ENCODE measurements at regions not wholly inside any gene's neighbourhood (a gene's known extent, or its start where the extent isn't known, plus 50 kb on each side); places are given as distances from the start of the nearest gene placed in this dataset.

DNA sequence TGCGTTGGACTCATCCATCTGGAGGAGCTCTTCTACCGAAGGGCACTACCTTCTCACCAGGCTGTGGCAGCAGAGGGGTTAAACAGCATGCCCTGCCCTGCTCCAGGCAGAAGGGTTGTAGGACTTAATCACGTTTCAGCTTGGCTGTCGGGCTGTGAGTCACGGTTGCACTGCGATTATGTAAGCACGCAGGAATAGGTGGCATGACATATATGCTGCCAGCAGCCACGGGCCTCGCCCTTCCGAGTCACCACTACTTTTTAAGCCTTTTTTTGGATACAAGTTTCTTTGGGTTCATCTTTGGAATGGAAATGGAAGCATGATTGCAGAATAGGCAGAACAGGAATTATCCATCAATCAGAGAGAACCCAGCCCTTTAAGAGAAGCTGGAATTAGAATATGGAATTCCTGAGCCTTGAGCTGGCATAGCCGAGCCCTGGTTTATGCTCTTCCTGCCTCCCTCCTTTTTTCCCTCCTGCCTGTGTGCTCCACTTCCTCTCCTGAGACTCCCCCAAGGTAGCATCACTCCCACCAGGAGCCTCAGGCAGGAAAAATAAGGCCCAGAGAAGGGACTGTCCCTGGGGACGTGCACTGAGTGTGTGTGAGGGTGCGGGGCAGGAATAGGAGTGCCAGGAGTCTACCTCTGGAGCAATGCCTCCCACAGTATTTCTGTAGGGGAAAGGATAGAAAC, 86.8 kb downstream of the SEMA4F start (continued):
- TF ChIP-seq, protein P1, sequence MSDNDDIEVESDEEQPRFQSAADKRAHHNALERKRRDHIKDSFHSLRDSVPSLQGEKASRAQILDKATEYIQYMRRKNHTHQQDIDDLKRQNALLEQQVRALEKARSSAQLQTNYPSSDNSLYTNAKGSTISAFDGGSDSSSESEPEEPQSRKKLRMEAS (IDR thresholded peaks at IDR 0.05): peak; percentile 95
- TF ChIP-seq GATA3 (IDR thresholded peaks at IDR 0.05; ENCODE audit: borderline replicate concordance) (peak; percentile 58; the same call in 1 of the 2 replicates), HOXB5 (CRISPR knock-in tag; IDR thresholded peaks at IDR 0.05) (peak; percentile 76; the same call in 1 of the 2 replicates), CEBPB (IDR thresholded peaks at IDR 0.05) (peak; percentile 82 to 96), ZSCAN20 (CRISPR knock-in tag; IDR thresholded peaks at IDR 0.05) (no peak)

DNA sequence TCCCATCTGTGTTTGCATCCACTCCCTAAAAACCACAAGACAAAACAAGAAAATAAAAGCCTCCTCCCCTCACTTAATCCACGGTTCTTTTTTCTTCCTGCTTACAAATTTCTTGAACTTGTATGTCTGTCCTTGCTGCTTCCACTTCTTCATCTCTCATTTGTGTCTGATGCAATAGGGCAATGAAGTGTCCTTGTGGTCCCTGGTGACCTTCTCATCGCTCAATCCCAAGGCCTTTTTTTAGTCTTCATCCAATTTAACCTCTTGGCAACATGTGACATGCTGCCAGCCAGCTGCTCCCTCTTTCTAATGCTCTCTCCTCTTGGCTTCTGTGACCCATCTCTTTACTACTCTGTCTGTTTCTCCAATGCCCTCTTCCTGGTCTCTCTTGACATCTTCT, 87.6 kb downstream of the SEMA4F start:
- ChIA-PET CTCF (interaction anchor here (2.1 to 6.9 kb wide), 5 partner anchors 10 to 178 kb away, joined by 6 to 36 read pairs (median 14); no protein-coding TSS in a partner anchor), POLR2A (no interaction called here)
- peak overlapping the region; percentile 34 to 75 for H3K27ac ChIP-seq
- TF ChIP-seq HOXB5 (CRISPR knock-in tag; IDR thresholded peaks at IDR 0.05) (no peak), CEBPB (IDR thresholded peaks at IDR 0.05) (0 out of 4 replicates have a peak, but pooled peaks of 1 of the 2 experiments have one; percentile 23)
- peaks cover 9% of the 10 kb centered on the region for H3K9me3 ChIP-seq
- ATAC-seq: no peak
- 91% methylated on average over 2 of the region's 2 CpGs for WGBS (ENCODE audit: missing lambda C conversion rate)
- FAIRE-seq: no peak
- H3K4me2 ChIP-seq: peak overlapping the region; percentile 56
- H3K4me1 ChIP-seq: peaks cover 28% of the 10 kb centered on the region
- H3K4me3 ChIP-seq: no peak overlapping the region
- no peak for DNase-seq (ENCODE audit: low read depth in 1 of 2, low spot score in 1 of 2)

DNA sequence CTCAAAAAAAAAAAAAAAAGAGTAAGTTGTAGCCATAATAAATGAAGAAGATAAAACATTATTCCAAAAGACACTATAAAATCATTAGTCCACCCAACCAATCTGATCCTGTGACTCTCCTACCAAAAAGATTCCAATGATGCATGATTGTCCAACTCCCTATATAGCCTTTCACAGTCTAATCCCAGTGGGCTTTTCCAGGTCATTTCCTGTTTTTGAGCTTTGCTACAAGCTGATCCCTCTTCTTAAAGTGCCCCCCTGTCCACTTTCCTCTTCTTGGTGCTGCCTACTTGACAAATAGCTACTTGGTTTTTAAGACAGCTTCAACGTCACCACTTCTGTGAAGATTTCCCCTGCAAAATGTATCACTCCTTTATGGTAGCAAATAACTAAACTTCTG, 88.4 kb downstream of the SEMA4F start:
- no peak overlapping the region for H3K4me3 ChIP-seq
- no peak for ATAC-seq
- H3K27ac ChIP-seq: no peak overlapping the region
- peaks cover under 1% of the 10 kb centered on the region; the same call in 1 of the 3 replicates for H3K9me3 ChIP-seq
- CTCF ChIA-PET: interaction anchor here (1.1 to 6.9 kb wide), 5 partner anchors 10 to 133 kb away, joined by 4 to 36 read pairs (median 6); no protein-coding TSS in a partner anchor
- FAIRE-seq: no peak
- 93% methylated on average over 1 of the region's 1 CpG for whole genome bisulfite sequencing (ENCODE audit: missing lambda C conversion rate)
- DNase-seq (ENCODE audit: low read depth in 1 of 2, low spot score in 1 of 2): no peak
- TF ChIP-seq FOXS1 (CRISPR knock-in tag; IDR thresholded peaks at IDR 0.05): no peak
- TF ChIP-seq HOXB5 (CRISPR knock-in tag; IDR thresholded peaks at IDR 0.05): no peak
- no peak for TF ChIP-seq FOSL2 (IDR thresholded peaks at IDR 0.05)
- no peak for TF ChIP-seq FOSL2 (CRISPR knock-in tag; IDR thresholded peaks at IDR 0.05)
- TF ChIP-seq TP53 (CRISPR knock-in tag; IDR thresholded peaks at IDR 0.05): no peak
- peaks cover 28% of the 10 kb centered on the region for H3K4me1 ChIP-seq
- H3K4me2 ChIP-seq: no peak overlapping the region
- POLR2A ChIA-PET: no interaction called here

DNA sequence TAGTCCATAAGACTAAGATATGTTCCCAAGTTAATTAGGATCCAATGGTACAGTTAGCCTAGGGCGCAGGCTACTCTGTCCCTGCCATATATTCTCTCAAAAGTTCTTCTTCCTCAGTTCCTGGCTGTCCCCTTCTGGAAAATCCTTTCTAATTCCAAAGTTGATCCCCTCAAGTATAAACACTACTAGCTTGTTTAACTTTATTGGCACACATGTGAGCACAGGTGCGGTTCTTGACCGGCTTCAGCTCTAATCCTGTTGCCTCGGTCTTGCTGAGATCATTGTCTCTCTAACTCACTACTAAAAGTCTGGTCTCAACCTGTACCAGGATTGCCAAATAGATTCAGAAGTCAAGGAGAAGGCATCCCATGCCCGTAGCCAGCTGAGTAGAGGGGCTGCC, 89.0 kb downstream of the SEMA4F start:
- H3K27ac ChIP-seq: no peak overlapping the region
- DNase-seq (ENCODE audit: low read depth in 1 of 2, low spot score in 1 of 2) (no peak), FAIRE-seq (no peak), ATAC-seq (no peak)
- peaks cover 28% of the 10 kb centered on the region for H3K4me1 ChIP-seq
- no peaks in the 10 kb centered on the region for H3K9me3 ChIP-seq
- H3K4me2 ChIP-seq: no peak overlapping the region
- ChIA-PET CTCF (interaction anchor here (0.8 to 6.9 kb wide), 10 partner anchors 9 to 133 kb away, joined by 3 to 36 read pairs (median 4); no protein-coding TSS in a partner anchor), POLR2A (no interaction called here)
- WGBS (ENCODE audit: missing lambda C conversion rate): 76% methylated on average over 5 of the region's 5 CpGs
- TF ChIP-seq MAFK (IDR thresholded peaks at IDR 0.05; ENCODE audit: partially characterized antibody) (no peak), SMC3 (IDR thresholded peaks at IDR 0.05) (no peak), TP53 (CRISPR knock-in tag; IDR thresholded peaks at IDR 0.05) (no peak), SREBF2 (IDR thresholded peaks at IDR 0.05) (no peak), HOXB5 (CRISPR knock-in tag; IDR thresholded peaks at IDR 0.05) (no peak), ESRRA (IDR thresholded peaks at IDR 0.05; ENCODE audit: borderline replicate concordance, low read length) (no peak), CEBPB (IDR thresholded peaks at IDR 0.05) (no peak), ZNF302 (CRISPR knock-in tag; IDR thresholded peaks at IDR 0.05) (no peak), NPAS2 (CRISPR knock-in tag; IDR thresholded peaks at IDR 0.05; ENCODE audit: borderline replicate concordance) (no peak), MAZ (IDR thresholded peaks at IDR 0.05; ENCODE audit: borderline replicate concordance, low read depth, low read length) (no peak), FOXS1 (CRISPR knock-in tag; IDR thresholded peaks at IDR 0.05) (no peak), KDM1A (IDR thresholded peaks at IDR 0.05; ENCODE audit: low read depth) (no peak), CHD2 (IDR thresholded peaks at IDR 0.05; ENCODE audit: low read length, partially characterized antibody) (no peak), CBX8 (IDR thresholded peaks at IDR 0.05) (no peak)
- H3K4me3 ChIP-seq: no peak overlapping the region

DNA sequence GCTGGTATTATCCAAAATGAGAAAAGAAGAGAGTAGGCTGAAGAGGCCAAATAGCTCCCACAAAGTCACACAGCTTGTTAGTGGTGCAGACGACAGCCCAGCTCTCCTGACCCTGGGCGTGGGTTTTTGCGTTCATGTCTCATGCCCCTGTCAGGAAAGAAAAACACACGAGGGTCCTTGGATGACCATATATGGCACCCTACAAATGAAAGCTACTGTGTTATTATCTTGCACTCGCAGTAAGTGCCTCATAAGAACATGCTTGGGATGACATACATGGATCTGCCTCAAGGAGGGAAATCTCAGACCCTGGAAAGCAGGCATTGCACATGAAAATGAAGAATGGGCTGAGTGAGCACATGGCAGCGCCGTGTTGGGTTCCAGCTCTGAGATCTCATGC, 89.7 kb downstream of the SEMA4F start:
- no peak for TF ChIP-seq KDM1A (IDR thresholded peaks at IDR 0.05; ENCODE audit: low read depth)
- no peak for TF ChIP-seq SMC3 (IDR thresholded peaks at IDR 0.05)
- TF ChIP-seq FOSL2 (IDR thresholded peaks at IDR 0.05): no peak
- TF ChIP-seq FOSL2 (CRISPR knock-in tag; IDR thresholded peaks at IDR 0.05): no peak
- TF ChIP-seq, protein P2, sequence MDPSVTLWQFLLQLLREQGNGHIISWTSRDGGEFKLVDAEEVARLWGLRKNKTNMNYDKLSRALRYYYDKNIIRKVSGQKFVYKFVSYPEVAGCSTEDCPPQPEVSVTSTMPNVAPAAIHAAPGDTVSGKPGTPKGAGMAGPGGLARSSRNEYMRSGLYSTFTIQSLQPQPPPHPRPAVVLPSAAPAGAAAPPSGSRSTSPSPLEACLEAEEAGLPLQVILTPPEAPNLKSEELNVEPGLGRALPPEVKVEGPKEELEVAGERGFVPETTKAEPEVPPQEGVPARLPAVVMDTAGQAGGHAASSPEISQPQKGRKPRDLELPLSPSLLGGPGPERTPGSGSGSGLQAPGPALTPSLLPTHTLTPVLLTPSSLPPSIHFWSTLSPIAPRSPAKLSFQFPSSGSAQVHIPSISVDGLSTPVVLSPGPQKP (IDR thresholded peaks at IDR 0.05; ENCODE audit: low read depth, low read length): no peak
- no peak for TF ChIP-seq RFX5 (IDR thresholded peaks at IDR 0.05)
- no peak for TF ChIP-seq MAFK (IDR thresholded peaks at IDR 0.05; ENCODE audit: partially characterized antibody)
- ChIA-PET CTCF (interaction anchor here (0.8 to 6.9 kb wide), 12 partner anchors 8 to 132 kb away, joined by 3 to 36 read pairs (median 3); no protein-coding TSS in a partner anchor), POLR2A (no interaction called here)
- Histone ChIP-seq H3K9me3 (no peaks in the 10 kb centered on the region), H3K27ac (no peak overlapping the region), H3K4me2 (no peak overlapping the region), H3K4me1 (peaks cover 28% of the 10 kb centered on the region), H3K4me3 (no peak overlapping the region)
- ATAC-seq: no peak
- WGBS (ENCODE audit: missing lambda C conversion rate): 78% methylated on average over 7 of the region's 7 CpGs
- FAIRE-seq: no peak
- DNase-seq (ENCODE audit: low read depth in 1 of 2, low spot score in 1 of 2): no peak

Data from A549 (cell line).